Thyroid gland (tissue), 4 donors: ENCODE measurements at regions not wholly inside any gene's neighbourhood (a gene's known extent, or its start where the extent isn't known, plus 50 kb on each side); places are given as distances from the start of the nearest gene placed in this dataset.

Experiments used
- DNase-seq, 2 donors: peaks; one replicate each; pipeline ENCODE4 v3.0.0-alpha.2; 2019
- H3K27ac ChIP-seq, 3 donors: fragments of 200-600 bp; sonication (generic); 1 replicate in 2 of 3; 2 replicates in 1 of 3; pipeline ENCODE4 v1.5.1; 2016 to 2019; ENCODE audit warnings: mild to moderate bottlenecking in 1 of 3, moderate library complexity in 1 of 3
- H3K27me3 ChIP-seq: fragments of 200-600 bp; sonication (generic); one replicate; pipeline ENCODE4 v1.5.1; 2019
- H3K36me3 ChIP-seq, 2 donors: fragments of 200-600 bp; sonication (generic); one replicate each; pipeline ENCODE4 v1.5.1; 2016 to 2019
- H3K4me1 ChIP-seq, 2 donors: fragments of 200-600 bp; sonication (generic); one replicate each; pipeline ENCODE4 v1.5.1; 2017 to 2019
- H3K4me3 ChIP-seq, 3 donors: fragments of 200-600 bp; sonication (generic); replicated peaks in 1 of 3; 1 replicate in 2 of 3; 2 replicates in 1 of 3; pipeline ENCODE4 v1.5.1; 2016; ENCODE audit warnings: mild to moderate bottlenecking in 1 of 3
- H3K9me3 ChIP-seq: fragments of 200-600 bp; sonication (generic); one replicate; pipeline ENCODE4 v1.5.1; 2017
- CTCF ChIP-seq, 6 experiments: fragments of 200-600 bp in 3 of 6; fragments of 450-650 bp in 3 of 6; sonication (generic) in 3 of 6; IDR thresholded peaks; one replicate each; pipeline ENCODE4 v1.5.1; 2016 to 2019; ENCODE audit warnings: antibody characterized with exemption in 6 of 6, mild to moderate bottlenecking in 2 of 6, inconsistent platforms in 1 of 6, moderate library complexity in 1 of 6
- POLR2A ChIP-seq, 2 donors: fragments of 450-650 bp; IDR thresholded peaks; one replicate each; pipeline ENCODE4 v1.6.1; 2017; ENCODE audit warnings: antibody characterized with exemption in 2 of 2, mild to moderate bottlenecking in 2 of 2, moderate library complexity in 1 of 2
- WGBS, 2 donors: methylation state at CpG; one replicate each; pipeline ENCODE4 v1.1.5; 2017; 5-methylcytosine and 5-hydroxymethylcytosine counted together
- intact Hi-C: fragments of 100-400 bp; cut with DNase I; formaldehyde crosslinking; loops from one replicate; pipeline ENCODE4 v1.15.1; 2023

- H3K4me3 ChIP-seq = no peak overlapping the region
Measured at GRCh38 chr1:239644604-239645003, 258.2 kb downstream of the CHRM3 start.

GRCh38 chr1:239647045-239647444 is 260.7 kb downstream of the CHRM3 start:
- intact Hi-C loops = no loop called here
- Histone ChIP-seq H3K36me3 (no peaks in the 10 kb centered on the region), H3K27me3 (no peaks in the 10 kb centered on the region), H3K4me3 (no peak overlapping the region), H3K9me3 (no peaks in the 10 kb centered on the region), H3K4me1 (no peaks in the 10 kb centered on the region), H3K27ac (no peak overlapping the region)
- WGBS, 2 donors = 94 to 95% methylated on average over 3 of the region's 3 CpGs
- no peak for DNase-seq
- no peak for TF ChIP-seq POLR2A (IDR thresholded peaks at IDR 0.05)
- TF ChIP-seq CTCF (IDR thresholded peaks at IDR 0.05) = no peak

More at GRCh38 chr1:239644604-239645003, 258.2 kb downstream of the CHRM3 start:
- no peak for DNase-seq
- no peak for TF ChIP-seq CTCF (IDR thresholded peaks at IDR 0.05)
- no peak for TF ChIP-seq POLR2A (IDR thresholded peaks at IDR 0.05)
- intact Hi-C loops = no loop called here
- Histone ChIP-seq H3K4me1 (no peaks in the 10 kb centered on the region), H3K36me3 (no peaks in the 10 kb centered on the region), H3K9me3 (no peaks in the 10 kb centered on the region), H3K27ac (no peak overlapping the region), H3K27me3 (no peaks in the 10 kb centered on the region)
- 96 to 98% methylated on average over 3 of the region's 3 CpGs for WGBS, 2 donors

GRCh38 chr1:239647964-239648632 is 261.7 kb downstream of the CHRM3 start:
- H3K27ac ChIP-seq = no peak overlapping the region
- 93 to 98% methylated on average over 2 of the region's 2 CpGs for WGBS, 2 donors
- intact Hi-C loops = no loop called here
- no peaks in the 10 kb centered on the region for H3K27me3 ChIP-seq
- TF ChIP-seq CTCF (IDR thresholded peaks at IDR 0.05) = no peak
- no peak for TF ChIP-seq POLR2A (IDR thresholded peaks at IDR 0.05)
- H3K4me1 ChIP-seq = no peaks in the 10 kb centered on the region
- H3K9me3 ChIP-seq = no peaks in the 10 kb centered on the region
- DNase-seq = no peak
- no peak overlapping the region for H3K4me3 ChIP-seq
- H3K36me3 ChIP-seq = no peaks in the 10 kb centered on the region

- no peaks in the 10 kb centered on the region for H3K36me3 ChIP-seq
Measured at GRCh38 chr1:239655023-239655422, 268.7 kb downstream of the CHRM3 start.

More at GRCh38 chr1:239655023-239655422, 268.7 kb downstream of the CHRM3 start:
- H3K27me3 ChIP-seq = no peaks in the 10 kb centered on the region
- TF ChIP-seq POLR2A (IDR thresholded peaks at IDR 0.05) = no peak
- no peak for TF ChIP-seq CTCF (IDR thresholded peaks at IDR 0.05)
- H3K27ac ChIP-seq = no peak overlapping the region
- intact Hi-C loops = no loop called here
- no peak overlapping the region for H3K4me3 ChIP-seq
- no peaks in the 10 kb centered on the region for H3K9me3 ChIP-seq
- 76 to 77% methylated on average over 2 of the region's 2 CpGs for WGBS, 2 donors
- no peak for DNase-seq
- no peaks in the 10 kb centered on the region for H3K4me1 ChIP-seq
